MCF 10A (cell line): ENCODE measurements at regions not wholly inside any gene's neighbourhood (a gene's known extent, or its start where the extent isn't known, plus 50 kb on each side); places are given as distances from the start of the nearest gene placed in this dataset.

Source experiments
- BruUV-seq: library from RNA; stranded (reverse); fragments of 400-500 nt; replicated peaks from 2 replicates; lab custom pipeline; 2021; lab: Mats Ljungman, UMichigan
- CTCF ChIA-PET: fragments of 300-600 bp; sonication (Branson Sonifier 250); formaldehyde crosslinking; extraction: SDS; loops from one replicate; lab custom pipeline; 2021; ENCODE audit warnings: antibody characterized with exemption, inconsistent platforms; lab: Yijun Ruan, JAX
- POLR2A ChIA-PET: fragments of 300-600, 350-650 bp; sonication (Branson Sonifier 250); formaldehyde crosslinking; extraction: SDS; loops from one replicate; lab custom pipeline; 2020; ENCODE audit warnings: antibody characterized with exemption, inconsistent platforms; lab: Yijun Ruan, JAX
- DNase-seq: peaks from one replicate; pipeline ENCODE4 v3.0.0-alpha.2; 2018; ENCODE audit not compliant: unreplicated experiment
- H3K27ac Mint-ChIP-seq: one replicate; pipeline ENCODE4 v1.8.0; 2022; ENCODE audit warnings: mild to moderate bottlenecking, low read depth, mixed read lengths; ENCODE audit not compliant: unreplicated experiment
- H3K27me3 Mint-ChIP-seq: one replicate; pipeline ENCODE4 v1.8.0; 2022; ENCODE audit warnings: mixed read lengths; ENCODE audit not compliant: insufficient read depth, unreplicated experiment
- H3K36me3 Mint-ChIP-seq: one replicate; pipeline ENCODE4 v1.8.0; 2022; ENCODE audit warnings: mild to moderate bottlenecking, moderate library complexity, mixed read lengths; ENCODE audit not compliant: insufficient read depth, unreplicated experiment
- H3K4me1 Mint-ChIP-seq: one replicate; pipeline ENCODE4 v1.8.0; 2022; ENCODE audit warnings: mixed read lengths; ENCODE audit not compliant: insufficient read depth, unreplicated experiment
- H3K4me3 Mint-ChIP-seq: one replicate; pipeline ENCODE4 v1.8.0; 2022; ENCODE audit warnings: mild to moderate bottlenecking, moderate library complexity, mixed read lengths; ENCODE audit not compliant: unreplicated experiment
- H3K9me3 Mint-ChIP-seq: one replicate; pipeline ENCODE4 v1.8.0; 2022; ENCODE audit warnings: mixed read lengths; ENCODE audit not compliant: unreplicated experiment
- CTCF ChIP-seq: fragments of 200-600 bp; IDR thresholded peaks from one replicate; pipeline ENCODE4 v1.8.0; 2022; ENCODE audit warnings: antibody characterized with exemption, mild to moderate bottlenecking; ENCODE audit not compliant: unreplicated experiment
- intact Hi-C: fragments of 100-400 bp; cut with micrococcal nuclease; formaldehyde crosslinking; loops from 2 replicates; pipeline ENCODE4 v1.14.1; 2022

- no peaks in the 10 kb centered on the region for H3K36me3 Mint-ChIP-seq
- H3K4me3 Mint-ChIP-seq, result no peak overlapping the region
- CTCF ChIA-PET, result no interaction called here
- TF ChIP-seq CTCF, result no peak
- H3K4me1 Mint-ChIP-seq, result no peaks in the 10 kb centered on the region
- POLR2A ChIA-PET, result no interaction called here
- peaks cover 7% of the 10 kb centered on the region for H3K9me3 Mint-ChIP-seq
- intact Hi-C loops, result no loop called here
- no peaks in the 10 kb centered on the region for H3K27me3 Mint-ChIP-seq
- H3K27ac Mint-ChIP-seq, result no peak overlapping the region
- no TSS peak for BruUV-seq
- DNase-seq, result no peak
Observed at GRCh38 chr11:115873813-115874212, 369.6 kb upstream of the CADM1 start.

- ChIA-PET CTCF (no interaction called here), POLR2A (no interaction called here)
- no peak for TF ChIP-seq CTCF
- Mint-ChIP-seq H3K36me3 (no peaks in the 10 kb centered on the region), H3K9me3 (peaks cover 7% of the 10 kb centered on the region), H3K27me3 (no peaks in the 10 kb centered on the region), H3K27ac (no peak overlapping the region), H3K4me1 (no peaks in the 10 kb centered on the region), H3K4me3 (no peak overlapping the region)
- BruUV-seq, result no TSS peak
- no peak for DNase-seq
- intact Hi-C loops, result no loop called here
Observed at GRCh38 chr11:115872416-115872815, 368.2 kb upstream of the CADM1 start.

- intact Hi-C loops, result no loop called here
- Mint-ChIP-seq H3K9me3 (peaks cover 7% of the 10 kb centered on the region), H3K27ac (no peak overlapping the region), H3K36me3 (no peaks in the 10 kb centered on the region), H3K4me1 (no peaks in the 10 kb centered on the region), H3K4me3 (no peak overlapping the region), H3K27me3 (no peaks in the 10 kb centered on the region)
- no TSS peak for BruUV-seq
- TF ChIP-seq CTCF, result no peak
- ChIA-PET CTCF (interaction anchor here (0.7 kb wide), 1 partner anchor 289 kb away, joined by 3 read pairs; no protein-coding TSS in a partner anchor), POLR2A (no interaction called here)
- no peak for DNase-seq
Observed at GRCh38 chr11:115871161-115871760, 367.0 kb upstream of the CADM1 start.

GRCh38 chr11:115869780-115870431 lies 365.7 kb upstream of the CADM1 start:
- ChIA-PET POLR2A (no interaction called here), CTCF (no interaction called here)
- no TSS peak for BruUV-seq
- no peak for DNase-seq
- no peak overlapping the region for H3K27ac Mint-ChIP-seq
- H3K36me3 Mint-ChIP-seq, result no peaks in the 10 kb centered on the region
- no peaks in the 10 kb centered on the region for H3K27me3 Mint-ChIP-seq
- no peaks in the 10 kb centered on the region for H3K4me1 Mint-ChIP-seq
- H3K9me3 Mint-ChIP-seq, result peaks cover 7% of the 10 kb centered on the region
- intact Hi-C loops, result no loop called here
- H3K4me3 Mint-ChIP-seq, result no peak overlapping the region
- peak; percentile 12 for TF ChIP-seq CTCF
